ENCODE measurements at regions not wholly inside any gene's neighbourhood (a gene's known extent, or its start where the extent isn't known, plus 50 kb on each side); places are given as distances from the start of the nearest gene placed in this dataset.

DNA sequence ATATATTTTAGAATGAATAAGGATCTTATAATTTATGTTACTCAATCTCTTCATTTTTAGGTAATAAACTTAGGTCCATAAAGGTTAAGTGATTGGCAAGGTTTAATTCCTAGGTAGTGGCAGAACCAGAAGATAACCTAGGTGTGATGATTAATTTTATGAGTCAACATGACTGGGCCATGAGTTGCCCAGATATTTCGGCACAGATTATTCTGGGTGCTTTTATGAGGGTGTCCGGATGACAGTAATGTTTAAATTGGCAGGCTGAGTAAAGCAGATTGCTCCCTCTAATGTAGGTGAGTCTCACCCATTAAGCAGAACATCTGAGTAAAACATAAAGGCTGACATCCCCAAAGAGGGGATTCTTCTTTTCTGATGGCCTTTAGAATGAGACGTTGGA, 1349.3 kb upstream of the CELF2 start:
- TF ChIP-seq, protein P1, sequence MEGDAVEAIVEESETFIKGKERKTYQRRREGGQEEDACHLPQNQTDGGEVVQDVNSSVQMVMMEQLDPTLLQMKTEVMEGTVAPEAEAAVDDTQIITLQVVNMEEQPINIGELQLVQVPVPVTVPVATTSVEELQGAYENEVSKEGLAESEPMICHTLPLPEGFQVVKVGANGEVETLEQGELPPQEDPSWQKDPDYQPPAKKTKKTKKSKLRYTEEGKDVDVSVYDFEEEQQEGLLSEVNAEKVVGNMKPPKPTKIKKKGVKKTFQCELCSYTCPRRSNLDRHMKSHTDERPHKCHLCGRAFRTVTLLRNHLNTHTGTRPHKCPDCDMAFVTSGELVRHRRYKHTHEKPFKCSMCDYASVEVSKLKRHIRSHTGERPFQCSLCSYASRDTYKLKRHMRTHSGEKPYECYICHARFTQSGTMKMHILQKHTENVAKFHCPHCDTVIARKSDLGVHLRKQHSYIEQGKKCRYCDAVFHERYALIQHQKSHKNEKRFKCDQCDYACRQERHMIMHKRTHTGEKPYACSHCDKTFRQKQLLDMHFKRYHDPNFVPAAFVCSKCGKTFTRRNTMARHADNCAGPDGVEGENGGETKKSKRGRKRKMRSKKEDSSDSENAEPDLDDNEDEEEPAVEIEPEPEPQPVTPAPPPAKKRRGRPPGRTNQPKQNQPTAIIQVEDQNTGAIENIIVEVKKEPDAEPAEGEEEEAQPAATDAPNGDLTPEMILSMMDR (IDR thresholded peaks at IDR 0.05; ENCODE audit: insufficient read depth, low read length, poor library complexity, severe bottlenecking), result no peak
- H3K27me3 ChIP-seq (ENCODE audit: control insufficient read depth, insufficient read depth, low read length), result no peaks in the 10 kb centered on the region
- H3K4me3 ChIP-seq (ENCODE audit: low read depth, low read length), result no peak overlapping the region
- no peaks in the 10 kb centered on the region for H3K36me3 ChIP-seq (ENCODE audit: control insufficient read depth, insufficient read depth, low read length)
- DNase-seq (ENCODE audit: low read depth), result no peak

DNA sequence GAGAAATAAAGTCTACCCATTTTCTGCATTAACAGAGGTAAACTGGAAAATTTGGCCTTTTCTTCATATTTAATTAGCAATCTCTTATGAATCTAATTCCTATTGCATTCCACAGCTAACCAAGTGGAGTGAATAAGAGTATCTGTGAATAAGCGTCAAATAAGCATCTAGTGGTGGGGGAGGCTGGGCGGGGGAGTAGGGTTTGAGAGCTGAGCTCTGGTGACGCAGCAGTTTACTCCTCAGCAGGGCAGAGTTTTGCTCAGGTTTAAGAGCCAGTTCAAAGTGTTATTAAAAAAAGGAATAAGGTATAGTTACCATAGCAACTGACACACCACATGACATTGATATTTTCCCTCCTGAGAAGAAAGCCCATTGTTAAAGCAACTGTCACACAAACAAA, 1346.8 kb upstream of the CELF2 start:
- Histone ChIP-seq H3K36me3 (ENCODE audit: control insufficient read depth, insufficient read depth, low read length) (no peaks in the 10 kb centered on the region), H3K27me3 (ENCODE audit: control insufficient read depth, insufficient read depth, low read length) (no peaks in the 10 kb centered on the region), H3K4me3 (ENCODE audit: low read depth, low read length) (no peak overlapping the region)
- TF ChIP-seq, protein P1 (IDR thresholded peaks at IDR 0.05; ENCODE audit: insufficient read depth, low read length, poor library complexity, severe bottlenecking), result no peak
- no peak for DNase-seq (ENCODE audit: low read depth)

DNA sequence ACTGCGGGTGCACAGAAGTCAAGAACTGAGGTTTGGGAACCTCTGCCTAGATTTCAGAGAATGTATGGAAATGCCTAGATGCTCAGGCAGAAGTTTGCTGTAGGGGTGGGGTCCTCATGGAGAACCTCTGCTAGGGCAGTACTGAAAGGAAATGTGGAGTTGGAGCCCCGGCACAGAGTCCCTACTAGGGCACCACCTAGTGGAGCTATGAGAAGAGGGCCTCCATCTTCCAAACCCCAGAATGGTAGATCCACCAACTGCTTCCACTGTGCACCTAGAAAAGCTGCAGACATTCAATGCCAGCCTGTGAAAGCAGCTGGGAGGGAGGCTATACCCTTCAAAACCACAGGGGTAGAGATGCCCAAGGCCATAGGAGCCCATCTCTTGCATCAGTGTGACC, 1336.0 kb upstream of the CELF2 start:
- Histone ChIP-seq H3K27me3 (ENCODE audit: control insufficient read depth, insufficient read depth, low read length) (no peaks in the 10 kb centered on the region), H3K4me3 (ENCODE audit: low read depth, low read length) (no peak overlapping the region), H3K36me3 (ENCODE audit: control insufficient read depth, insufficient read depth, low read length) (no peaks in the 10 kb centered on the region)
- no peak for DNase-seq (ENCODE audit: low read depth)
- TF ChIP-seq, protein P1 (IDR thresholded peaks at IDR 0.05; ENCODE audit: insufficient read depth, low read length, poor library complexity, severe bottlenecking), result no peak

DNA sequence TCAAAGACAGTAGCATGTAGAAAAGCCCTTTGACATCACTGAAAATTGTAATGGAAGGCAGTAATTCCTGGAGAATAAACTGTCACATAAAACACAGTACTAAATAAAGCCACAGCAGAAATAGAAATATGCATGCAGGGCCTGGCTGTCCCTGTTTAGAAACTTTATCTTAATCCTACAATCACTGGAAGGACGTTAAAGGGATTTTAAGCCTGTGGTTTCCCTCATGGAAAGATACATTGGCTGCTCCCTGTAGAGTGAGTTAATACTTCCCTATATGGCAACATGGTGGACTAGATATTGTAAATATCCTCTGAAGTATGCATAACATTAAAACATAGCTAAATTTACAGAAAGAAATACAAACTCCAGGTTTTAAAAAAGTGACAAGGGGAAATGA, 1334.9 kb upstream of the CELF2 start:
- no peak for DNase-seq (ENCODE audit: low read depth)
- TF ChIP-seq, protein P1 (IDR thresholded peaks at IDR 0.05; ENCODE audit: insufficient read depth, low read length, poor library complexity, severe bottlenecking), result no peak

DNA sequence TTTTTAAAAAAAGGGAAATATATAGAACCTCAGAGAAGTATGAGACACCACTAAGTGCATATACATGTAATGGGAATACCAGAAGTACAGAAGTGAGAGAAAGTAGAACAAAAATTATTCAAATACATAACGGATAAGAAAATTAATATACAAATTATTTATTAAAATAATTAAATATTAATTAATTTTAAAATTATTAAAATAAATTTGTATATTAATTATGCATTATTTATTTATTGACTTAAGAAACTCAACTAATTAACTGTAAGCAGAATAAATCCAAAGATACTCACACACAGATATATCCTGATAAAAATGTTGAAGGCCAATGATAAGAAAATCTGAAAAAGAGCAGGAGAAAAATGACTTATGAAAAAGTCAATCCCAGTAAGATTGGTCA, 1333.5 kb upstream of the CELF2 start:
- TF ChIP-seq, protein P1 (IDR thresholded peaks at IDR 0.05; ENCODE audit: insufficient read depth, low read length, poor library complexity, severe bottlenecking), result no peak
- Histone ChIP-seq H3K27me3 (ENCODE audit: control insufficient read depth, insufficient read depth, low read length) (no peaks in the 10 kb centered on the region), H3K36me3 (ENCODE audit: control insufficient read depth, insufficient read depth, low read length) (no peaks in the 10 kb centered on the region), H3K4me3 (ENCODE audit: low read depth, low read length) (no peak overlapping the region)
- DNase-seq (ENCODE audit: low read depth), result no peak

More for the DNA sequence above, 1334.9 kb upstream of the CELF2 start:
- H3K36me3 ChIP-seq (ENCODE audit: control insufficient read depth, insufficient read depth, low read length), result no peaks in the 10 kb centered on the region
- no peak overlapping the region for H3K4me3 ChIP-seq (ENCODE audit: low read depth, low read length)
- H3K27me3 ChIP-seq (ENCODE audit: control insufficient read depth, insufficient read depth, low read length), result no peaks in the 10 kb centered on the region

DNA sequence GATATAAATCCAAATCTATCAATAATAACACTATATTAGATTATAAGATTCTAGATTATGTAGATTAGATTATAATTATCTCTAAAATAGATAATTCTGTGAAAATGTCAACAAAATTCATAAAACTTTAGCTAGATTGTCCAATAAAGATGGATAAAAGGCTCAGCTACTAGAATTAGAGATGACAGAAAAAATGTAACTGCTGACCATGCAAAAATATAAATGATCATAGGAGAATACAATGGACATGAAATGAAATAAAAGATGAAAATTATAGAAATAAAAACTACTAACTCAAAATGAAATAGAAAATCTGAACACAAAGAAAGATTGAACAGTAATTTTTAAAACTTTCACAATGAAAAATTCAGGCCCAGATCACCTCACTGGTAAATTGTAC, 1332.1 kb upstream of the CELF2 start:
- Histone ChIP-seq H3K36me3 (ENCODE audit: control insufficient read depth, insufficient read depth, low read length) (no peaks in the 10 kb centered on the region), H3K27me3 (ENCODE audit: control insufficient read depth, insufficient read depth, low read length) (no peaks in the 10 kb centered on the region), H3K4me3 (ENCODE audit: low read depth, low read length) (no peak overlapping the region)
- TF ChIP-seq, protein P1 (IDR thresholded peaks at IDR 0.05; ENCODE audit: insufficient read depth, low read length, poor library complexity, severe bottlenecking), result no peak
- DNase-seq (ENCODE audit: low read depth), result no peak

Data from kidney epithelial cell (primary cell).